MM.1S (cell line): ENCODE measurements at regions not wholly inside any gene's neighbourhood (a gene's known extent, or its start where the extent isn't known, plus 50 kb on each side); places are given as distances from the start of the nearest gene placed in this dataset.

Source experiments
- DNase-seq: peaks from one replicate; pipeline ENCODE4 v3.0.0-alpha.2; 2015
- H2AFZ ChIP-seq: fragments of 300-600 bp; sonication (generic); 2 replicates; pipeline ENCODE4 v1.6.0; 2016; ENCODE audit warnings: antibody characterized with exemption, low read length
- H3F3A ChIP-seq: fragments of 300-600 bp; sonication (generic); 2 replicates; pipeline ENCODE4 v1.6.1; 2016; ENCODE audit warnings: mild to moderate bottlenecking, antibody characterized with exemption, low read length, moderate library complexity, mixed read lengths; ENCODE audit not compliant: insufficient read depth
- H3K27ac ChIP-seq: fragments of 300-600 bp; sonication (generic); 2 replicates; pipeline ENCODE4 v1.5.1; 2016; ENCODE audit warnings: mild to moderate bottlenecking, low read length
- H3K27me3 ChIP-seq: fragments of 300-600 bp; sonication (generic); replicated peaks from 2 replicates; pipeline ENCODE4 v1.6.0; 2016; ENCODE audit warnings: low read length; ENCODE audit not compliant: insufficient read depth
- H3K36me3 ChIP-seq: fragments of 300-600 bp; sonication (generic); replicated peaks from 2 replicates; pipeline ENCODE4 v1.6.1; 2016; ENCODE audit warnings: mild to moderate bottlenecking, low read length, mixed read lengths; ENCODE audit not compliant: insufficient read depth
- H3K4me1 ChIP-seq: fragments of 300-600 bp; sonication (generic); 2 replicates; pipeline ENCODE4 v1.6.1; 2016; ENCODE audit warnings: low read length, mixed read lengths
- H3K4me2 ChIP-seq: fragments of 300-600 bp; sonication (generic); 2 replicates; pipeline ENCODE4 v1.6.0; 2016; ENCODE audit warnings: low read depth, low read length
- H3K4me3 ChIP-seq: fragments of 300-600 bp; sonication (generic); 2 replicates; pipeline ENCODE4 v1.5.1; 2016; ENCODE audit warnings: low read length, mixed read lengths
- H3K79me2 ChIP-seq: fragments of 300-600 bp; sonication (generic); 2 replicates; pipeline ENCODE4 v1.6.1; 2016; ENCODE audit warnings: mixed run types, low read length, mixed read lengths
- H3K9ac ChIP-seq: fragments of 300-600 bp; sonication (generic); 2 replicates; pipeline ENCODE4 v1.6.1; 2016; ENCODE audit warnings: low read length, mixed read lengths
- H3K9me2 ChIP-seq: fragments of 300-600 bp; sonication (generic); replicated peaks from 2 replicates; pipeline ENCODE4 v1.6.1; 2016; ENCODE audit warnings: mild to moderate bottlenecking, low read length, mixed read lengths; ENCODE audit not compliant: insufficient read depth
- H3K9me3 ChIP-seq: fragments of 300-600 bp; sonication (generic); replicated peaks from 2 replicates; pipeline ENCODE4 v1.6.1; 2016; ENCODE audit warnings: mild to moderate bottlenecking, low read length, mixed read lengths; ENCODE audit not compliant: insufficient read depth
- H4K20me1 ChIP-seq: fragments of 300-600 bp; sonication (generic); 2 replicates; pipeline ENCODE4 v1.6.1; 2016; ENCODE audit warnings: mild to moderate bottlenecking, low read length, moderate library complexity, mixed read lengths; ENCODE audit not compliant: insufficient read depth
- EZH2 ChIP-seq: fragments of 300-600 bp; sonication (generic); optimal IDR thresholded peaks from 2 replicates; pipeline ENCODE3; 2017; ENCODE audit warnings: low read depth, mild to moderate bottlenecking, antibody characterized with exemption, low read length, mixed read lengths
- EZH2phosphoT487 ChIP-seq: fragments of 300-600 bp; sonication (generic); IDR thresholded peaks from 2 replicates; pipeline ENCODE4 v1.6.1; 2018; ENCODE audit warnings: antibody characterized with exemption, low read length
- TF ChIP-seq, protein P1 (sequence below): fragments of 300-600 bp; sonication (generic); IDR thresholded peaks from 2 replicates; pipeline ENCODE4 v1.5.1; 2016; ENCODE audit warnings: antibody characterized with exemption, low read length, mixed read lengths

DNA sequence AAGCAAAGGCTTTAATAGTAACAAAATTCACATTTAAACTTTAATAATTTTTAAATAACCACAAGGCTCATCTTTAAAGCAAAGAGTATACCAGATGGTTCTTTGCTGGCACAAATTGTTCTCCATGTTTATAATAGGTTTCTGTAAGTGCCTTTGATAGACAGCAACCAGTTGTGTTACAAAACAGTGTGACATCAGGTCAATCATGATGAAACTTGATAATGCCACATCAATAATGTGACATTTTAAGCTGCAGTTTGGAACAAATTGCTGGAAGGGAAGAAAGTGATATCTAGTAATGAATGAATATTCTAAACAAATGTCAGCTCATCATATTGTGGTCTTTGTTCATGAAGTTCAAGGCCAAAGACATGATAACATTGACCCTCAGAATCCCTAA is 87.5 kb upstream of the MEI4 start:
- no peaks in the 10 kb centered on the region for H3K36me3 ChIP-seq
- H3K9ac ChIP-seq: no peak overlapping the region
- no peak overlapping the region for H3K4me3 ChIP-seq
- no peaks in the 10 kb centered on the region for H3K9me3 ChIP-seq
- no peaks in the 10 kb centered on the region for H3F3A ChIP-seq
- H3K4me1 ChIP-seq: no peaks in the 10 kb centered on the region
- H2AFZ ChIP-seq: no peak overlapping the region
- TF ChIP-seq, protein P1, sequence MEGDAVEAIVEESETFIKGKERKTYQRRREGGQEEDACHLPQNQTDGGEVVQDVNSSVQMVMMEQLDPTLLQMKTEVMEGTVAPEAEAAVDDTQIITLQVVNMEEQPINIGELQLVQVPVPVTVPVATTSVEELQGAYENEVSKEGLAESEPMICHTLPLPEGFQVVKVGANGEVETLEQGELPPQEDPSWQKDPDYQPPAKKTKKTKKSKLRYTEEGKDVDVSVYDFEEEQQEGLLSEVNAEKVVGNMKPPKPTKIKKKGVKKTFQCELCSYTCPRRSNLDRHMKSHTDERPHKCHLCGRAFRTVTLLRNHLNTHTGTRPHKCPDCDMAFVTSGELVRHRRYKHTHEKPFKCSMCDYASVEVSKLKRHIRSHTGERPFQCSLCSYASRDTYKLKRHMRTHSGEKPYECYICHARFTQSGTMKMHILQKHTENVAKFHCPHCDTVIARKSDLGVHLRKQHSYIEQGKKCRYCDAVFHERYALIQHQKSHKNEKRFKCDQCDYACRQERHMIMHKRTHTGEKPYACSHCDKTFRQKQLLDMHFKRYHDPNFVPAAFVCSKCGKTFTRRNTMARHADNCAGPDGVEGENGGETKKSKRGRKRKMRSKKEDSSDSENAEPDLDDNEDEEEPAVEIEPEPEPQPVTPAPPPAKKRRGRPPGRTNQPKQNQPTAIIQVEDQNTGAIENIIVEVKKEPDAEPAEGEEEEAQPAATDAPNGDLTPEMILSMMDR: no peak
- TF ChIP-seq EZH2phosphoT487: no peak
- TF ChIP-seq EZH2: no peak
- H3K27ac ChIP-seq: no peak overlapping the region
- no peaks in the 10 kb centered on the region for H3K9me2 ChIP-seq
- no peaks in the 10 kb centered on the region for H3K79me2 ChIP-seq
- no peak overlapping the region for H3K4me2 ChIP-seq
- H3K27me3 ChIP-seq: no peaks in the 10 kb centered on the region
- H4K20me1 ChIP-seq: no peaks in the 10 kb centered on the region
- DNase-seq: no peak

DNA sequence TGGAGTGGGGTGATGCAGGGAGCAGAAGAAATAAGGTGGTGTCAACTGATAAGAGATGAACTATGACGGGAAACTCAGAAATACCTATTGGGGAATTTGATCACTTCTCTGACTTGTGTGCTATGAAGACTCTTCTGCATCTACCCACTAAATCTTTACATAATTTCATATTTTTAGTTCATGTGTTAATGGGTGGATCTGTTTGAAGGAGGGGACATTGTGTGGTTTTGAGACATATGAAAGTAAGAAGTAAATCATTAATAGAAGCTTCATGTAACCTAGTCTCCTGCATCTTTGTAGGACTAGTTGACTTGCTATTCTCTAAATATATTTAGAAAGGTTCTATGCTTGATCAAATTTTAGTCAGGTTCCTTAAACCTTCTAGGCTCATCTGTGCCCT is 86.6 kb upstream of the MEI4 start:
- no peak overlapping the region for H3K4me2 ChIP-seq

DNA sequence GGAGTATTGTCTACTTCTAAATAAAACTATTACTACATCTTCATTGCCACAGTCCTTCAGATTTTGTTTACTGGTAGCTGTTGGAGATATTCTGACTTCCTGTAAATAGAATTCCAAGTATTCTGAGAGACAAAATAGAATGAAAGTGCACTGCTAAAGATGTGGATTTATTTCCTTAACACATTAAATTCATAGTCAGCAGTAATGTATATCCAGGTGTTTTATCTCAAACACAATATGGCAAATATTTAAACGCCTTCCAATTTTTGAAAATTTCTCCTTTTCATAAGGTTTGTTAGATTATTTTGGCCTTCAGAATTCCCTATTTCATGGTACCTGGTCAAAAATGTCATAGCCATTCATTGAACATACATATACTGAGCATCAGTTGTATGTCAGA is 84.3 kb upstream of the MEI4 start:
- Histone ChIP-seq H3K27ac (no peak overlapping the region), H3F3A (no peaks in the 10 kb centered on the region), H3K4me1 (no peaks in the 10 kb centered on the region), H3K36me3 (no peaks in the 10 kb centered on the region), H3K4me3 (no peak overlapping the region), H3K4me2 (no peak overlapping the region), H3K9me3 (no peaks in the 10 kb centered on the region), H3K27me3 (no peaks in the 10 kb centered on the region), H3K9ac (no peak overlapping the region), H4K20me1 (no peaks in the 10 kb centered on the region), H3K79me2 (no peaks in the 10 kb centered on the region), H3K9me2 (no peaks in the 10 kb centered on the region), H2AFZ (no peak overlapping the region)
- no peak for DNase-seq
- TF ChIP-seq EZH2phosphoT487 (no peak), EZH2 (no peak)
- TF ChIP-seq, protein P1: no peak

More for the DNA sequence above, 86.6 kb upstream of the MEI4 start:
- TF ChIP-seq EZH2phosphoT487: no peak
- TF ChIP-seq EZH2: no peak
- TF ChIP-seq, protein P1: no peak
- Histone ChIP-seq H3K9me3 (no peaks in the 10 kb centered on the region), H4K20me1 (no peaks in the 10 kb centered on the region), H3K79me2 (no peaks in the 10 kb centered on the region), H3F3A (no peaks in the 10 kb centered on the region), H3K9me2 (no peaks in the 10 kb centered on the region), H3K27ac (no peak overlapping the region), H3K27me3 (no peaks in the 10 kb centered on the region), H3K4me3 (no peak overlapping the region), H3K4me1 (no peaks in the 10 kb centered on the region), H3K36me3 (no peaks in the 10 kb centered on the region), H2AFZ (no peak overlapping the region), H3K9ac (no peak overlapping the region)
- no peak for DNase-seq
